ENCODE measurements at regions not wholly inside any gene's neighbourhood (a gene's known extent, or its start where the extent isn't known, plus 50 kb on each side); places are given as distances from the start of the nearest gene placed in this dataset.

- TF ChIP-seq CTCF (IDR thresholded peaks at IDR 0.05) (no peak), EZH2 (IDR thresholded peaks at IDR 0.05; ENCODE audit: borderline replicate concordance, insufficient read depth, low read depth, low read length, poor library complexity, severe bottlenecking) (no peak)
Measured at GRCh38 chr6:88380083-88380482, 213.9 kb upstream of the CNR1 start.

All from B cell (primary cell).